Osteoblast (primary cell): ENCODE measurements at regions not wholly inside any gene's neighbourhood (a gene's known extent, or its start where the extent isn't known, plus 50 kb on each side); places are given as distances from the start of the nearest gene placed in this dataset.

Experiments
- DNase-seq: peaks from one replicate; pipeline ENCODE4 v3.0.0; 2011; ENCODE audit warnings: low spot score, mixed read lengths; ENCODE audit not compliant: insufficient read length; ENCODE audit errors: missing footprints
- H2AFZ ChIP-seq: 2 replicates; pipeline ENCODE4 v1.6.0; 2011; ENCODE audit warnings: mild to moderate bottlenecking, low read length
- H3K27ac ChIP-seq: 2 replicates; pipeline ENCODE4 v1.5.1; 2011; ENCODE audit warnings: mild to moderate bottlenecking, low read depth, low read length, moderate library complexity
- H3K27me3 ChIP-seq: 2 replicates; pipeline ENCODE4 v1.6.0; 2012; ENCODE audit warnings: mild to moderate bottlenecking, control low read depth, inconsistent platforms, low read length, moderate library complexity; ENCODE audit not compliant: insufficient read depth
- H3K36me3 ChIP-seq: 2 replicates; pipeline ENCODE4 v1.5.1; 2011; ENCODE audit warnings: mild to moderate bottlenecking, low read length, control low read depth, moderate library complexity; ENCODE audit not compliant: insufficient read depth
- H3K4me1 ChIP-seq: 2 replicates; pipeline ENCODE4 v1.5.1; 2011; ENCODE audit warnings: mild to moderate bottlenecking, low read length, control low read depth, moderate library complexity; ENCODE audit not compliant: insufficient read depth
- H3K4me2 ChIP-seq: 2 replicates; pipeline ENCODE4 v1.6.0; 2011; ENCODE audit warnings: mild to moderate bottlenecking, low read length; ENCODE audit not compliant: insufficient read depth
- H3K4me3 ChIP-seq: fragments of 200-600 bp; sonication (generic); 3 replicates; pipeline ENCODE4 v1.5.1; 2012; ENCODE audit warnings: mild to moderate bottlenecking, low read length, inconsistent platforms; ENCODE audit not compliant: insufficient read depth
- H3K79me2 ChIP-seq: 2 replicates; pipeline ENCODE4 v1.6.0; 2012; ENCODE audit warnings: mild to moderate bottlenecking, low read length, control low read depth, inconsistent platforms; ENCODE audit not compliant: insufficient read depth
- H3K9me3 ChIP-seq: 2 replicates; pipeline ENCODE4 v1.5.1; 2011; ENCODE audit warnings: low read depth, low read length, control low read depth
- H4K20me1 ChIP-seq: 2 replicates; pipeline ENCODE4 v1.6.0; 2012; ENCODE audit warnings: mild to moderate bottlenecking, low read length, control low read depth; ENCODE audit not compliant: insufficient read depth
- TF ChIP-seq, protein P1 (sequence below): IDR thresholded peaks from 2 replicates; pipeline ENCODE4 v1.5.1; 2011; ENCODE audit warnings: mild to moderate bottlenecking, low read depth, low read length, moderate library complexity; ENCODE audit errors: extremely low read depth

DNA sequence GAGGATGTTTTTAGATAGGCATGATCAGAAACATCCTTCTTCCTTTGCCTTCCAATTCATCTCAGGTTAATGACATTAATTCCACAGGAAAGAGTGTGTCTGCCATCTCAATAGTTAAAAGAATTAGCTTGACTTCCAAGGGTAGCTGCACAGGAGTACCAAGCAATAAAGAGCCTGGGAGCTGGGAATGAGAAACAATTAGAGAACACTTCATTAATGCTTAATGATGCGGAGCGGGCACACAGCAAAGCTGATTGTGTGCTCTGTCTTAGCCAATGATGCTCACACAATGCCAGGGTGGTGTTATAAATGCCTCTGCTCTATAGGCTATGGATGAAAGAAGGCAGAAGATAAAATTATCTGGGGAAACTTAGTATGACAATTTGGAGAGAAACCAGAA, 1052.5 kb upstream of the LCORL start:
- no peak for DNase-seq
- Histone ChIP-seq H3K4me2 (no peak overlapping the region), H3K4me3 (no peak overlapping the region), H3K27me3 (no peaks in the 10 kb centered on the region), H4K20me1 (no peaks in the 10 kb centered on the region), H3K79me2 (no peaks in the 10 kb centered on the region), H2AFZ (no peak overlapping the region), H3K36me3 (no peaks in the 10 kb centered on the region), H3K9me3 (peaks cover 3% of the 10 kb centered on the region), H3K27ac (no peak overlapping the region), H3K4me1 (no peaks in the 10 kb centered on the region)
- TF ChIP-seq, protein P1, sequence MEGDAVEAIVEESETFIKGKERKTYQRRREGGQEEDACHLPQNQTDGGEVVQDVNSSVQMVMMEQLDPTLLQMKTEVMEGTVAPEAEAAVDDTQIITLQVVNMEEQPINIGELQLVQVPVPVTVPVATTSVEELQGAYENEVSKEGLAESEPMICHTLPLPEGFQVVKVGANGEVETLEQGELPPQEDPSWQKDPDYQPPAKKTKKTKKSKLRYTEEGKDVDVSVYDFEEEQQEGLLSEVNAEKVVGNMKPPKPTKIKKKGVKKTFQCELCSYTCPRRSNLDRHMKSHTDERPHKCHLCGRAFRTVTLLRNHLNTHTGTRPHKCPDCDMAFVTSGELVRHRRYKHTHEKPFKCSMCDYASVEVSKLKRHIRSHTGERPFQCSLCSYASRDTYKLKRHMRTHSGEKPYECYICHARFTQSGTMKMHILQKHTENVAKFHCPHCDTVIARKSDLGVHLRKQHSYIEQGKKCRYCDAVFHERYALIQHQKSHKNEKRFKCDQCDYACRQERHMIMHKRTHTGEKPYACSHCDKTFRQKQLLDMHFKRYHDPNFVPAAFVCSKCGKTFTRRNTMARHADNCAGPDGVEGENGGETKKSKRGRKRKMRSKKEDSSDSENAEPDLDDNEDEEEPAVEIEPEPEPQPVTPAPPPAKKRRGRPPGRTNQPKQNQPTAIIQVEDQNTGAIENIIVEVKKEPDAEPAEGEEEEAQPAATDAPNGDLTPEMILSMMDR = no peak

DNA sequence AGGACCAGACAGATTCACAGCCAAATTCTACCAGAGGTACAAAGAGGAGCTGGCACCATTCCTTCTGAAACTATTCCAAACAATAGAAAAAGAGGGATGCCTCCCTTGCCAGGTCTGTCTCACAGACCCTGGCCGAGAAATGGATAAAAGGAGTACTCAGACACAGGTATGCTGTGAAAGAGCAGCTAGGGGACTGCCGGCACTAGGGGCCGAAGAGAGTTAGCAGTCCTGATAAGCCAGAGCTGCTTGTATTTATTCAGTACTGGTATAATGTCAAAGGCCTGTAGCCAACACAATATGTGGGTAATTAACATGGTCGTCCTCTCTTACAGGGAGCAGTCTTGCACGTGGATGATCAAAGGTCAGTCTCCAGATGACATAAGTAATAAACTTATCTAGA, 1042.1 kb upstream of the LCORL start:
- Histone ChIP-seq H3K36me3 (no peaks in the 10 kb centered on the region), H3K27ac (no peak overlapping the region), H3K4me2 (no peak overlapping the region), H3K27me3 (no peaks in the 10 kb centered on the region), H3K4me3 (no peak overlapping the region), H3K4me1 (no peaks in the 10 kb centered on the region), H3K9me3 (no peaks in the 10 kb centered on the region), H2AFZ (no peak overlapping the region), H4K20me1 (no peaks in the 10 kb centered on the region), H3K79me2 (no peaks in the 10 kb centered on the region)
- no peak for DNase-seq
- TF ChIP-seq, protein P1 = no peak

- Histone ChIP-seq H3K4me3 (no peak overlapping the region), H3K4me1 (no peaks in the 10 kb centered on the region), H3K36me3 (no peaks in the 10 kb centered on the region), H4K20me1 (no peaks in the 10 kb centered on the region), H3K27me3 (no peaks in the 10 kb centered on the region), H3K4me2 (no peak overlapping the region), H3K27ac (no peak overlapping the region), H2AFZ (no peak overlapping the region), H3K9me3 (no peaks in the 10 kb centered on the region), H3K79me2 (no peaks in the 10 kb centered on the region)
- DNase-seq = no peak
- TF ChIP-seq, protein P1 = no peak
Observed at GRCh38 chr4:19054916-19055315, 1033.4 kb upstream of the LCORL start.

DNA sequence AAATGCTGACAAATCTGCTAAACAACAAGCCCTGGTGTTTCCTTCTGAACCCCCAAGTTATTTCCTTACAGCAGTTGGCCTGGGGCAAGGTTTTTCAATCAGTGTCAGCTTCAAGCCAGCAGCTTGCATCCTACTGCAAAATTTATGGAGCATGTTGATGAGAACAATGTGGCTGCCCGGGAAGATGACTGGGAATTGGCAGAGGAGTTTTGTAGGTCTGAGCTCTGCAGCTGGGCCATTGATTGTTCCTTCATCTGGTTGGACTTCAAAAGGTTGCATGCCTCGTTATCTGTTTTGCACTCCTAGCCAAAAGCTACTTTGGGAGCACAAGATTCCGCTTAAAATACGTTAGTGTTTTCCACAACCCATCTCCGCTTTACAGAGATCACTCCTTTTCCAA, 1030.3 kb upstream of the LCORL start:
- TF ChIP-seq, protein P1 = no peak
- no peak for DNase-seq
- Histone ChIP-seq H3K27ac (no peak overlapping the region), H4K20me1 (no peaks in the 10 kb centered on the region), H3K4me2 (no peak overlapping the region), H3K27me3 (no peaks in the 10 kb centered on the region), H3K4me1 (no peaks in the 10 kb centered on the region), H3K9me3 (peaks cover 2% of the 10 kb centered on the region), H3K36me3 (no peaks in the 10 kb centered on the region), H3K79me2 (no peaks in the 10 kb centered on the region), H3K4me3 (no peak overlapping the region), H2AFZ (no peak overlapping the region)
